HG02840 (cell line): ENCODE measurements at regions not wholly inside any gene's neighbourhood (a gene's known extent, or its start where the extent isn't known, plus 50 kb on each side); places are given as distances from the start of the nearest gene placed in this dataset.

Experiments
- ATAC-seq: cut with Tn5 transposase; IDR thresholded peaks from one replicate; pipeline ENCODE4 v1.9.1; 2021; ENCODE audit warnings: mild to moderate bottlenecking, moderate library complexity, moderate number of reproducible peaks; ENCODE audit not compliant: unreplicated experiment, low FRiP score

GRCh38 chr21:23245255-23245654, 2247.0 kb downstream of the NCAM2 start:
- no peak for ATAC-seq

GRCh38 chr21:23223882-23224281, 2225.7 kb downstream of the NCAM2 start:
- no peak for ATAC-seq

- ATAC-seq = no peak
Measured at GRCh38 chr21:23218667-23219066, 2220.5 kb downstream of the NCAM2 start.

- ATAC-seq = no peak
Measured at GRCh38 chr21:23217597-23217996, 2219.4 kb downstream of the NCAM2 start.

GRCh38 chr21:23215261-23215660, 2217.1 kb downstream of the NCAM2 start:
- no peak for ATAC-seq
